Parathyroid adenoma (tissue), 2 donors: ENCODE measurements at regions not wholly inside any gene's neighbourhood (a gene's known extent, or its start where the extent isn't known, plus 50 kb on each side); places are given as distances from the start of the nearest gene placed in this dataset.

Source experiments
- H2AFZ ChIP-seq: fragments of 300-600 bp; sonication (generic); one replicate; pipeline ENCODE4 v1.7.0; 2017; ENCODE audit warnings: antibody characterized with exemption, mild to moderate bottlenecking
- H3K27ac ChIP-seq: fragments of 300-600 bp; sonication (generic); one replicate; pipeline ENCODE4 v1.7.0; 2017
- H3K27me3 ChIP-seq: fragments of 300-600 bp; sonication (generic); one replicate; pipeline ENCODE4 v1.7.0; 2017; ENCODE audit warnings: low read length; ENCODE audit not compliant: control insufficient read depth, insufficient read depth
- H3K36me3 ChIP-seq: fragments of 300-600 bp; sonication (generic); one replicate; pipeline ENCODE4 v1.7.0; 2017; ENCODE audit warnings: low read length; ENCODE audit not compliant: control insufficient read depth, insufficient read depth
- H3K4me1 ChIP-seq: fragments of 300-600 bp; sonication (generic); one replicate; pipeline ENCODE4 v1.7.0; 2017; ENCODE audit warnings: control low read depth
- H3K4me2 ChIP-seq: fragments of 300-600 bp; sonication (generic); one replicate; pipeline ENCODE4 v1.7.0; 2017; ENCODE audit warnings: low read length
- H3K4me3 ChIP-seq: fragments of 300-600 bp; sonication (generic); one replicate; pipeline ENCODE4 v1.7.0; 2017; ENCODE audit warnings: low read depth, low read length
- H3K79me2 ChIP-seq: fragments of 300-600 bp; sonication (generic); one replicate; pipeline ENCODE4 v1.7.0; 2017; ENCODE audit warnings: control low read depth
- H3K9ac ChIP-seq: fragments of 300-600 bp; sonication (generic); one replicate; pipeline ENCODE4 v1.7.0; 2017; ENCODE audit warnings: mild to moderate bottlenecking
- H3K9me3 ChIP-seq: fragments of 300-600 bp; sonication (generic); one replicate; pipeline ENCODE4 v1.7.0; 2017; ENCODE audit warnings: low read length; ENCODE audit not compliant: control insufficient read depth
- TF ChIP-seq, protein P1 (sequence below): fragments of 300-600 bp; sonication (generic); IDR thresholded peaks from one replicate; pipeline ENCODE4 v1.7.0; 2017; ENCODE audit warnings: antibody characterized with exemption, mild to moderate bottlenecking
- donor health status: primary hyperparathyroidism.

DNA sequence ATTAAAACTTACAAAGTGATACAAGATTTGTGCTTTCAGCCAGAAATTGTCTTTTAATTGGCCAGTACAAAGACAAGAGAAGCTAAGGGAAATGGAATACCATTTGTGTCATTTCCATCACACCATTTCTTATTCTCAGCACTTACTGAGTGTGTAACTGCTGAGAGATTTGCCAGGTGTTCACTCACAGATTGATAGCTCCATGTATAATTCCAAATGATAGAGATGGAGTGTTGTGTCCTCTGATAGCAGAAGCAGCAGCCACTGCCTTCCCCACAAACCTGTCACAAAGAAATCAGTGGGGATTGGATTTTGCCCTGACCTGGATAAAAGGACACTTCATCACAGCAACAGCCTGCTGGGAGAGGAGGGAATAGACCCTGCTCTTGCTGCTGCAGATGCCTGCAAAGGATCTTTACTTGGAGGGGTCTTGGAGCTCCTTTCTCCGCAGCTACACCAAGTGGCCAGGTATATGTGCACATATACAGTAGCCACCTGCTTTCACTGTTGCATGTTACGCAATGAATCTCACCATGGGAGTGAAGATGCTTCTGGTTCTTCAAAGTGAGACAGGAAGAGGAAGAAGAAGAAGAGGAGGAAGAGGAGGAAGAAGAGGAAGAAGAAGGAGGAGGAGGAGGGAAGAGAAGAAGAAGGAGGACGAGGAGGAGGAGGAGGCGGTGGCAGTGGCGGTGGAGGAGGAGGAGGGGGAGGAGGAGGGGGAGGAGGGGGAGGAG, 78.7 kb upstream of the KCNJ15 start:
- H3K4me3 ChIP-seq: no peak overlapping the region
- no peaks in the 10 kb centered on the region for H3K79me2 ChIP-seq
- no peak overlapping the region for H2AFZ ChIP-seq
- no peaks in the 10 kb centered on the region for H3K4me1 ChIP-seq
- H3K4me2 ChIP-seq: no peak overlapping the region
- no peaks in the 10 kb centered on the region for H3K36me3 ChIP-seq
- H3K9me3 ChIP-seq: no peaks in the 10 kb centered on the region
- H3K9ac ChIP-seq: no peak overlapping the region
- H3K27me3 ChIP-seq: no peaks in the 10 kb centered on the region
- TF ChIP-seq, protein P1, sequence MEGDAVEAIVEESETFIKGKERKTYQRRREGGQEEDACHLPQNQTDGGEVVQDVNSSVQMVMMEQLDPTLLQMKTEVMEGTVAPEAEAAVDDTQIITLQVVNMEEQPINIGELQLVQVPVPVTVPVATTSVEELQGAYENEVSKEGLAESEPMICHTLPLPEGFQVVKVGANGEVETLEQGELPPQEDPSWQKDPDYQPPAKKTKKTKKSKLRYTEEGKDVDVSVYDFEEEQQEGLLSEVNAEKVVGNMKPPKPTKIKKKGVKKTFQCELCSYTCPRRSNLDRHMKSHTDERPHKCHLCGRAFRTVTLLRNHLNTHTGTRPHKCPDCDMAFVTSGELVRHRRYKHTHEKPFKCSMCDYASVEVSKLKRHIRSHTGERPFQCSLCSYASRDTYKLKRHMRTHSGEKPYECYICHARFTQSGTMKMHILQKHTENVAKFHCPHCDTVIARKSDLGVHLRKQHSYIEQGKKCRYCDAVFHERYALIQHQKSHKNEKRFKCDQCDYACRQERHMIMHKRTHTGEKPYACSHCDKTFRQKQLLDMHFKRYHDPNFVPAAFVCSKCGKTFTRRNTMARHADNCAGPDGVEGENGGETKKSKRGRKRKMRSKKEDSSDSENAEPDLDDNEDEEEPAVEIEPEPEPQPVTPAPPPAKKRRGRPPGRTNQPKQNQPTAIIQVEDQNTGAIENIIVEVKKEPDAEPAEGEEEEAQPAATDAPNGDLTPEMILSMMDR: no peak
- H3K27ac ChIP-seq: no peak overlapping the region

DNA sequence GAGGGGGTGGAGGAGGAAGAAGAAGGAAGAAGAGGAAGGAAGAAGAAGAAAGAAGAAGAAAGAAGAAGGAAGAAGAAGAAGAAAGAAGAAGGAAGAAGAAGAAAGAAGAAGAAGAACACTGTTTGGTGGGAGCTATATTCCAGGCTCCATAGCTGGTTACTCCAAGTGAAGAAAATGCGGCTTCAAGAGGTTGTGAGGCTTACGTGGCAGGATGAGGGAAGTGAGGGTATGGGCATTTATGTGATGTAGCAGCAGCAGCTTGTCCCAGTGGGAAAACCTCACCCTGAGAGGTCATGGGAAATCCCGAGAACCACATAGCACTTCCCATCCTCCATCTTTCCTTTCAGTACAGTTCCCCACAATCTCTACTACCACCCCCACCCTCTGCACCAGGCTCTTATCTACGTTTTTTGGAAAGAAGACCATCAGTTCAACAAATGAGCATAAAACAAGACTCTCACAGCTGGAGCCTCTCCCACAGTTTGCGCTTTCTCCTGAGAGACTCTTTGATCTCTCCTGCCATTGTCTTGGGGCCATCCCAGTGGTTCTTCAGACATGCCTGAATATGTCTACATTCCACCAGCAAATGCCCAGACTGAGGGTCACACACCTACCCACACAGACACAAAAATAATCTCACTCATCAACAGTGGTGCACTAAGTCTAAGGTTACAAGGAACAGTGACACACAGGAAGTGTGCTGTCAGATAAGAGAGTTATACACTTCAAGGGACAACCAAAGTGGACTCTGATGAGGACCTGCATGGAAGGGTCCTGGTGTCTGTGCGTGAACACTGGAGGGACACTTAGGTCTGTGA, 77.9 kb upstream of the KCNJ15 start:
- H3K4me3 ChIP-seq: no peak overlapping the region
- no peaks in the 10 kb centered on the region for H3K4me1 ChIP-seq
- no peaks in the 10 kb centered on the region for H3K36me3 ChIP-seq
- H3K79me2 ChIP-seq: no peaks in the 10 kb centered on the region
- H3K9me3 ChIP-seq: no peaks in the 10 kb centered on the region
- TF ChIP-seq, protein P1: no peak
- H3K4me2 ChIP-seq: no peak overlapping the region
- no peak overlapping the region for H3K9ac ChIP-seq
- H2AFZ ChIP-seq: no peak overlapping the region
- no peaks in the 10 kb centered on the region for H3K27me3 ChIP-seq
- no peak overlapping the region for H3K27ac ChIP-seq

DNA sequence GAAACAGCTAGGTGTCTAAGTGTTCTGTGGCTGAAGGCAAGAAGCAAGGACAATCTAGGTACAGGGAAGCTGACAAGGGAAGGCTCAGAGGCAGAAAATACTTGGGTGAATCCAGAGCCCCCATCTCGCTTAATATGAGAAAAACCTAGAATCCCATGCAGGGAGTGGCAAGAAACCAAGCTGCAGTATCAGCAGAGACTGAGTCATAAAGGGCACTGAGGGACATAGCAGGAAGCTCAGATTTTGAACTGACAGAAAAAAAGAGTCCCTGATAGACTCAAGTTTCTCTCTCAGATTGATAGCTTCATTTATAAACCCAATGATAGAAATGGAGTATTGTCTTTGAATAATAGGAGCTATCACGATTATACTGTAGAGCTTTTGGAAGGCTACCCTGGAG, 77.3 kb upstream of the KCNJ15 start:
- Histone ChIP-seq H3K9me3 (no peaks in the 10 kb centered on the region), H3K4me2 (no peak overlapping the region), H3K36me3 (no peaks in the 10 kb centered on the region), H3K27ac (no peak overlapping the region), H3K9ac (no peak overlapping the region), H3K79me2 (no peaks in the 10 kb centered on the region), H3K4me1 (no peaks in the 10 kb centered on the region), H3K27me3 (no peaks in the 10 kb centered on the region), H2AFZ (no peak overlapping the region), H3K4me3 (no peak overlapping the region)
- TF ChIP-seq, protein P1: no peak

DNA sequence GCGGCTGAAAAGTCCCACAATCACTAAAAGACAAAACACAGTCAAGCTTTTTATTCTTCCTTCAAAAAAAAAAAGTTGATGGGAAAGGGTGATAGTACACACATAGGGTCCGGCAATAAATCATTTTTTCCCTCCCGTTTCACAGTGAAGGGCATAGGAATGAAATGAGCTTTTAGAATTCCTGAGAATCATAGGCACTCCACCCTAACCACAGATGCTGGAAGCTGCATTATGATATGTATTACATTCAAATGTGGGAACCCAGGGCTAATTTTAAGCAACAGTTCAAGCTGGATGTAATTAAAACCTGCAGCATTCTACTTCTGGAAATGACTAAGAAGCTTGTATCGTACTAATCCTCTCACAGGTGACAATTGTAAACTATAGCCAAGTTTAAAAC, 75.7 kb upstream of the KCNJ15 start:
- Histone ChIP-seq H3K4me3 (no peak overlapping the region), H2AFZ (no peak overlapping the region), H3K27ac (no peak overlapping the region), H3K9ac (no peak overlapping the region), H3K4me1 (no peaks in the 10 kb centered on the region), H3K79me2 (no peaks in the 10 kb centered on the region), H3K9me3 (no peaks in the 10 kb centered on the region), H3K27me3 (no peaks in the 10 kb centered on the region), H3K4me2 (no peak overlapping the region), H3K36me3 (no peaks in the 10 kb centered on the region)
- TF ChIP-seq, protein P1: no peak
